ENCODE measurements at regions not wholly inside any gene's neighbourhood (a gene's known extent, or its start where the extent isn't known, plus 50 kb on each side); places are given as distances from the start of the nearest gene placed in this dataset.
"Not testable (repeated sequence)": the region's sequence is repeated elsewhere in the genome, so short reads cannot be mapped to it uniquely, and the experiment has no call there.

GRCh38 chr7:109836016-109836415, 1254.9 kb upstream of the LRRN3 start:
- DNase-seq, result no peak

GRCh38 chr7:109842386-109842785, 1248.5 kb upstream of the LRRN3 start:
- no peak for DNase-seq

- peak; percentile 3 for DNase-seq
Measured at GRCh38 chr7:109844362-109844761, 1246.6 kb upstream of the LRRN3 start.

GRCh38 chr7:109864230-109864629, 1226.7 kb upstream of the LRRN3 start:
- no peak for DNase-seq

- DNase-seq, result no peak
Measured at GRCh38 chr7:109868215-109868860, 1222.6 kb upstream of the LRRN3 start.

GRCh38 chr7:109873296-109873695, 1217.6 kb upstream of the LRRN3 start:
- DNase-seq, result no peak

- DNase-seq, result no peak
Measured at GRCh38 chr7:109879287-109879828, 1211.6 kb upstream of the LRRN3 start.

GRCh38 chr7:109890622-109891021, 1200.3 kb upstream of the LRRN3 start:
- DNase-seq, result no peak

- DNase-seq, result no peak
Measured at GRCh38 chr7:109893231-109893630, 1197.7 kb upstream of the LRRN3 start.

GRCh38 chr7:109895536-109895935, 1195.4 kb upstream of the LRRN3 start:
- no peak for DNase-seq

- no peak for DNase-seq
Measured at GRCh38 chr7:109901926-109902325, 1189.0 kb upstream of the LRRN3 start.

GRCh38 chr7:109905368-109906065, 1185.4 kb upstream of the LRRN3 start:
- DNase-seq, result not testable (repeated sequence)

GRCh38 chr7:109915670-109916069, 1175.3 kb upstream of the LRRN3 start:
- no peak for DNase-seq

- no peak for DNase-seq
Measured at GRCh38 chr7:109926738-109927137, 1164.2 kb upstream of the LRRN3 start.

GRCh38 chr7:109930049-109930448, 1160.9 kb upstream of the LRRN3 start:
- DNase-seq, result no peak

GRCh38 chr7:109939207-109939606, 1151.7 kb upstream of the LRRN3 start:
- no peak for DNase-seq

GRCh38 chr7:109945820-109946518, 1145.0 kb upstream of the LRRN3 start:
- no peak for DNase-seq

GRCh38 chr7:109950256-109950655, 1140.7 kb upstream of the LRRN3 start:
- DNase-seq, result no peak

GRCh38 chr7:109950821-109951564, 1139.9 kb upstream of the LRRN3 start:
- DNase-seq, result no peak

- DNase-seq, result no peak
Measured at GRCh38 chr7:109951565-109951928, 1139.4 kb upstream of the LRRN3 start.

- DNase-seq, result no peak
Measured at GRCh38 chr7:109955986-109956385, 1134.9 kb upstream of the LRRN3 start.

GRCh38 chr7:109956916-109957315, 1134.0 kb upstream of the LRRN3 start:
- DNase-seq, result no peak

GRCh38 chr7:109963741-109964140, 1127.2 kb upstream of the LRRN3 start:
- DNase-seq, result no peak

Data from CD4-positive, alpha-beta T cell treated with Interleukin-6 for 4 hours (primary cell).